Gastrocnemius medialis (tissue), 4 donors: ENCODE measurements at regions not wholly inside any gene's neighbourhood (a gene's known extent, or its start where the extent isn't known, plus 50 kb on each side); places are given as distances from the start of the nearest gene placed in this dataset.
"Not testable (repeated sequence)": the region's sequence is repeated elsewhere in the genome, so short reads cannot be mapped to it uniquely, and the experiment has no call there.

Source experiments
- ATAC-seq, 2 donors: fragments of 150-250 bp; one replicate each; pipeline ENCODE4 v1.9.1; 2016
- DNase-seq, 2 donors: peaks; one replicate each; pipeline ENCODE4 v3.0.0-alpha.2; 2019
- H3K27ac ChIP-seq, 4 donors: fragments of 200-600 bp; sonication (generic); 1 replicate in 1 of 4; 2 replicates in 3 of 4; pipeline ENCODE4 v1.5.1; 2016 to 2018; ENCODE audit warnings: mild to moderate bottlenecking in 2 of 4, moderate library complexity in 1 of 4
- H3K27me3 ChIP-seq, 3 donors: fragments of 200-600 bp; sonication (generic) in 2 of 3; 1 replicate in 1 of 3; 2 replicates in 2 of 3; pipeline versions ENCODE4 v1.5.1 to v1.6.0; 2016 to 2019; ENCODE audit warnings: mild to moderate bottlenecking in 1 of 3, moderate library complexity in 1 of 3
- H3K36me3 ChIP-seq, 2 donors: fragments of 200-600 bp; sonication (generic) in 1 of 2; one replicate each; pipeline ENCODE4 v1.5.1; 2017 to 2018
- H3K4me1 ChIP-seq, 2 donors: fragments of 200-600 bp; sonication (generic) in 1 of 2; one replicate each; pipeline ENCODE4 v1.5.1; 2016 to 2017; ENCODE audit warnings: mild to moderate bottlenecking in 2 of 2
- H3K4me3 ChIP-seq, 4 donors: fragments of 200-600 bp; sonication (generic) in 3 of 4; 1 replicate in 1 of 4; 2 replicates in 3 of 4; pipeline ENCODE4 v1.5.1; 2016 to 2019; ENCODE audit warnings: mild to moderate bottlenecking in 2 of 4
- H3K9me3 ChIP-seq, 3 donors: fragments of 200-600 bp; sonication (generic) in 2 of 3; 1 replicate in 1 of 3; 2 replicates in 2 of 3; pipeline ENCODE4 v1.5.1; 2016 to 2019
- POLR2A ChIP-seq, 2 donors: fragments of 450-650 bp; IDR thresholded peaks; one replicate each; pipeline ENCODE4 v1.6.1; 2017; ENCODE audit warnings: antibody characterized with exemption in 2 of 2, mild to moderate bottlenecking in 2 of 2, moderate library complexity in 2 of 2
- in situ Hi-C, 4 donors: fragments of 200-750 bp; cut with MboI; loops; one replicate each; pipeline versions ENCODE4 v1.15.0 to v1.8.0; 2017; ENCODE audit warnings: low sequenced_read_pairs in 4 of 4
- intact Hi-C: fragments of 100-400 bp; cut with DNase I; formaldehyde crosslinking; loops from one replicate; pipeline ENCODE4 v1.15.1; 2023; ENCODE audit warnings: low total_unique reads
- TF ChIP-seq, protein P1 (sequence below), 5 experiments: fragments of 450-650 bp in 3 of 5; fragments of 200-600 bp in 2 of 5; sonication (generic) in 2 of 5; IDR thresholded peaks in 4 of 5; conservative IDR thresholded peaks in 1 of 5; 1 replicate in 4 of 5; 2 replicates in 1 of 5; pipeline ENCODE4 v1.5.1; 2016 to 2019; ENCODE audit warnings: antibody characterized with exemption in 5 of 5, mild to moderate bottlenecking in 3 of 5, moderate library complexity in 3 of 5

DNA sequence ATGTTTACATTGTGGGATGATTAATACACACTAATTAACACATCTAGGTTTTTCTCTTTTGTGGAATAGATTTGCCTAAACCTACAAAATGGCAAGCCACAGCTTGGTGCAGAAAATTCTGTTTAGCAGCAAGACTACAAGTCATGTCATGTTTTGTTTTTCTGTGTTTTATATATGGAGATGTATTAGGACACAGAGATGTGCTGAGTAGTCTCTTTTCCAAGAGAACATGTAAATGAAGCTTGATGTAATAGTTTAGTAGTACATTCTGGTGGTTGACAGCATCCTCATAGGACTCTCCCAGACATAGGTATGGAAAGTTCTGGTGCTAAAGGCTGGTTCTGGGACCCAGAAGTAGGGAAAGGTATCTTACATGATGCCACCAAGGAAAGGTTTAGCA, 1345.4 kb downstream of the CDH11 start:
- H3K36me3 ChIP-seq, result no peaks in the 10 kb centered on the region
- H3K4me1 ChIP-seq, result no peaks in the 10 kb centered on the region
- no peaks in the 10 kb centered on the region for H3K9me3 ChIP-seq
- in situ Hi-C loops (no loop called here), intact Hi-C loops (no loop called here)
- no peaks in the 10 kb centered on the region for H3K27me3 ChIP-seq
- DNase-seq (no peak), ATAC-seq (no peak)
- H3K4me3 ChIP-seq, result no peak overlapping the region
- TF ChIP-seq, protein P1, sequence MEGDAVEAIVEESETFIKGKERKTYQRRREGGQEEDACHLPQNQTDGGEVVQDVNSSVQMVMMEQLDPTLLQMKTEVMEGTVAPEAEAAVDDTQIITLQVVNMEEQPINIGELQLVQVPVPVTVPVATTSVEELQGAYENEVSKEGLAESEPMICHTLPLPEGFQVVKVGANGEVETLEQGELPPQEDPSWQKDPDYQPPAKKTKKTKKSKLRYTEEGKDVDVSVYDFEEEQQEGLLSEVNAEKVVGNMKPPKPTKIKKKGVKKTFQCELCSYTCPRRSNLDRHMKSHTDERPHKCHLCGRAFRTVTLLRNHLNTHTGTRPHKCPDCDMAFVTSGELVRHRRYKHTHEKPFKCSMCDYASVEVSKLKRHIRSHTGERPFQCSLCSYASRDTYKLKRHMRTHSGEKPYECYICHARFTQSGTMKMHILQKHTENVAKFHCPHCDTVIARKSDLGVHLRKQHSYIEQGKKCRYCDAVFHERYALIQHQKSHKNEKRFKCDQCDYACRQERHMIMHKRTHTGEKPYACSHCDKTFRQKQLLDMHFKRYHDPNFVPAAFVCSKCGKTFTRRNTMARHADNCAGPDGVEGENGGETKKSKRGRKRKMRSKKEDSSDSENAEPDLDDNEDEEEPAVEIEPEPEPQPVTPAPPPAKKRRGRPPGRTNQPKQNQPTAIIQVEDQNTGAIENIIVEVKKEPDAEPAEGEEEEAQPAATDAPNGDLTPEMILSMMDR (IDR thresholded peaks at IDR 0.05 in 4 of 5, conservative IDR thresholded peaks at IDR 0.05 in 1 of 5), result no peak
- no peak for TF ChIP-seq POLR2A (IDR thresholded peaks at IDR 0.05)
- no peak overlapping the region for H3K27ac ChIP-seq

DNA sequence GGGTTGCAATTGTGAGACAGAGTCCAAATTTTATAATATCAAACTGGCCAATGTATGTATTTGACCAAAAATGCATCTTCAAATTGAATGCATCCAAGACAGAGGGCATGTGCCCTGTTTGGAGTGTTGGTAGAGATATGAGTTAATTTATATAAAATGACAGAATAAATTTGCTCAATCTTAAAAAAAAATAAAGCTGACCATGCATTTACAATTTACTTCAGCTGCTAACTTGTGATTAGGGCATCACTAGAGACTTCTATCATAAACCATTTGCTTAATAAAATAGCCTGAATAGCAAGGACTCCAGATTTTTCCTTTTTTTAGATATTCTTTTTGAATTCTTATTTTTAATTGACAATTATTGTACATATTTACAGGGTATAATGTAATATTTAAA, 1345.8 kb downstream of the CDH11 start:
- Histone ChIP-seq H3K27me3 (no peaks in the 10 kb centered on the region), H3K9me3 (no peaks in the 10 kb centered on the region), H3K4me1 (no peaks in the 10 kb centered on the region), H3K36me3 (no peaks in the 10 kb centered on the region), H3K27ac (no peak overlapping the region), H3K4me3 (no peak overlapping the region)
- TF ChIP-seq, protein P1 (IDR thresholded peaks at IDR 0.05 in 4 of 5, conservative IDR thresholded peaks at IDR 0.05 in 1 of 5), result no peak
- in situ Hi-C loops (no loop called here), intact Hi-C loops (no loop called here)
- ATAC-seq (no peak), DNase-seq (no peak)

DNA sequence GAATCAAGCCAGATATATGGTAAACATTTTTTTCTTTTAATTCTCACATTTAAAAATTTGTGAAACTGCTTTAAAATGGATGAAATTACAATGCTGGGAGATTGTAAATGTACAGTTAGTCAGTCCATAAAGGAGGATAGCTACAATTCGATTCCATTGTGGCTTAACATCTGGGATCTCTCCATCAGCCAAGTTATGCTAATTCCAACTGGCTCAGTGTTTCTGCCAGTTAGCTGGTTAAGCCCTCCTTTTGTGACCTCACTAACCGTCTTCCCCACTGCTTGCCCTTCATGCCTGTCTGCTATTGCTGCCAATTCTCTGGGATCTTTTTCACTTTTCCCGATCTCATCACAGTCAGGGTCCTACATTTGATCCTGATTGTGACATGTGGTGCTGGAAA, 1347.6 kb downstream of the CDH11 start:
- no peaks in the 10 kb centered on the region for H3K9me3 ChIP-seq
- no peak overlapping the region for H3K4me3 ChIP-seq
- ATAC-seq, result no peak
- H3K27me3 ChIP-seq, result no peaks in the 10 kb centered on the region
- H3K27ac ChIP-seq, result no peak overlapping the region
- in situ Hi-C loops (no loop called here), intact Hi-C loops (no loop called here)
- no peak for DNase-seq
- no peaks in the 10 kb centered on the region for H3K36me3 ChIP-seq
- TF ChIP-seq POLR2A (IDR thresholded peaks at IDR 0.05), result no peak
- TF ChIP-seq, protein P1 (IDR thresholded peaks at IDR 0.05 in 4 of 5, conservative IDR thresholded peaks at IDR 0.05 in 1 of 5), result no peak
- H3K4me1 ChIP-seq, result no peaks in the 10 kb centered on the region

DNA sequence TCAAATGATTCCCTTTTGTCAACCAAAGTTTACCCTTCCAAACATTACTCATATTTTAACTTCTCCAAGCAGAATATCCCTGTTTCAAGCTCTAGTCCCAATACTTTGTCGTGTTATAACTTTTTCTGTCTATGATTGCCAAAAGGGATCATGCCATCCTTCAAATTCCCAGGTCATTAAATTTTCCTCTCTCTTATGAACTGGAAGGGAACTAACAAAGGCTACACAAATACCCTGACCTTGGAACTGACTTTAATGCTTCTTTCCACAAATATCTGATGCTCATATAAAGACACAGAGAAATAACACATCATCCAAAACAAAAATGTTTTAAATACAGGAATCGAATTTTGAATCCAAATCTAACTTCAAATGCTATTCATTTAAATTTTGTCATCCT, 1352.7 kb downstream of the CDH11 start:
- in situ Hi-C loops, result no loop called here
- no peak for ATAC-seq
- TF ChIP-seq POLR2A (IDR thresholded peaks at IDR 0.05), result no peak
- TF ChIP-seq, protein P1 (IDR thresholded peaks at IDR 0.05 in 4 of 5, conservative IDR thresholded peaks at IDR 0.05 in 1 of 5), result no peak
- no peaks in the 10 kb centered on the region for H3K27me3 ChIP-seq
- H3K27ac ChIP-seq, result no peak overlapping the region
- intact Hi-C loops, result no loop called here
- no peaks in the 10 kb centered on the region for H3K4me1 ChIP-seq
- DNase-seq, result no peak
- H3K4me3 ChIP-seq, result no peak overlapping the region
- H3K36me3 ChIP-seq, result no peaks in the 10 kb centered on the region
- no peaks in the 10 kb centered on the region for H3K9me3 ChIP-seq

DNA sequence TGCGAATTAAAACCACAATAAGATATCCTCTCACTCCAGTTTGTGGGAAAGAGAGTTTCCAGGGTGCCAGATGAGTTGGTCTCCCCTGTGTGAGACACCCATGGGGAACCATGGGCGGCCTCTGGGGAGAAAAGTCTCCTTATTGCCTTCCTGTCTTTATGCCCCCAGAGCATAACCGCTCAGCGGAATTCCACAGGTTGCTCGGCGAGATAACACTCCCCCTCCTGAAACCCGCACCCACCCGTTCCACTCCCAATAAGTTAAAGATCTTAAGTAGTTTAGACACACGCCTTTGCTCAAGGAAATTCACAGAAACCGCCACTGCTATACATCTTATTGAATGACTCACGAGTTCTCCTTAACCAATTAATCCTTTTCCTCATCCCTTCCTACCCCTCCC, 1361.6 kb downstream of the CDH11 start:
- intact Hi-C loops, H3K36me3 ChIP-seq, in situ Hi-C loops, H3K27ac ChIP-seq, H3K27me3 ChIP-seq, H3K4me1 ChIP-seq, ATAC-seq, DNase-seq, H3K9me3 ChIP-seq, H3K4me3 ChIP-seq: not testable (repeated sequence)
